CD4-positive, alpha-beta memory T cell (primary cell): ENCODE measurements at regions not wholly inside any gene's neighbourhood (a gene's known extent, or its start where the extent isn't known, plus 50 kb on each side); places are given as distances from the start of the nearest gene placed in this dataset.

Experiments
- CTCF ChIA-PET: fragments of 350-600 bp; sonication (Branson Sonifier 250); formaldehyde crosslinking; loops from one replicate; lab custom pipeline; 2021; ENCODE audit warnings: inconsistent platforms; ENCODE audit not compliant: partially characterized antibody; lab: Charles Lee
- POLR2A ChIA-PET: fragments of 350-600 bp; sonication (Branson Sonifier 250); formaldehyde crosslinking; loops from one replicate; lab custom pipeline; 2021; ENCODE audit not compliant: partially characterized antibody; lab: Charles Lee
- DNase-seq, 5 donors: peaks; one replicate each; pipeline versions ENCODE4 v3.0.0 to v3.0.0-alpha.2; 2020 to 2022; ENCODE audit warnings: mixed read lengths in 1 of 5
- H3K27ac ChIP-seq: one replicate; pipeline ENCODE4 v1.7.0; 2013; ENCODE audit warnings: low read depth, low read length
- H3K27me3 ChIP-seq: 2 replicates; pipeline ENCODE4 v1.7.0; 2013; ENCODE audit warnings: mild to moderate bottlenecking, low read length, moderate library complexity; ENCODE audit not compliant: insufficient read depth
- H3K36me3 ChIP-seq: 2 replicates; pipeline ENCODE4 v1.7.0; 2013; ENCODE audit warnings: mild to moderate bottlenecking, low read length, moderate library complexity; ENCODE audit not compliant: insufficient read depth
- H3K4me1 ChIP-seq: 2 replicates; pipeline ENCODE4 v1.7.0; 2013; ENCODE audit warnings: mild to moderate bottlenecking, low read length, moderate library complexity; ENCODE audit not compliant: insufficient read depth
- H3K4me3 ChIP-seq, 2 donors: one replicate each; pipeline ENCODE4 v1.7.0; 2013; ENCODE audit warnings: low read length in 2 of 2, mild to moderate bottlenecking in 1 of 2
- H3K9me3 ChIP-seq, 2 donors: one replicate each; pipeline ENCODE4 v1.7.0; 2013; ENCODE audit warnings: low read length in 2 of 2, control low read depth in 1 of 2; ENCODE audit not compliant: control insufficient read depth in 1 of 2
- H3K27ac Mint-ChIP-seq, 7 donors: one replicate each; pipeline ENCODE4 v1.8.0; 2020 to 2021; ENCODE audit warnings: mixed read lengths in 7 of 7, mild to moderate bottlenecking in 6 of 7, inconsistent platforms in 3 of 7, moderate library complexity in 3 of 7
- H3K27me3 Mint-ChIP-seq, 2 donors: one replicate each; pipeline ENCODE4 v1.8.0; 2020 to 2021; ENCODE audit warnings: mixed read lengths in 2 of 2
- H3K36me3 Mint-ChIP-seq, 2 donors: one replicate each; pipeline ENCODE4 v1.8.0; 2020 to 2021; ENCODE audit warnings: mixed read lengths in 2 of 2, inconsistent platforms in 1 of 2, mild to moderate bottlenecking in 1 of 2
- H3K4me1 Mint-ChIP-seq, 4 donors: one replicate each; pipeline ENCODE4 v1.8.0; 2020 to 2021; ENCODE audit warnings: mixed read lengths in 4 of 4, mild to moderate bottlenecking in 1 of 4
- H3K4me3 Mint-ChIP-seq, 8 donors: one replicate each; pipeline ENCODE4 v1.8.0; 2020 to 2021; ENCODE audit warnings: mixed read lengths in 8 of 8, mild to moderate bottlenecking in 7 of 8, moderate library complexity in 6 of 8, inconsistent platforms in 3 of 8
- H3K9me3 Mint-ChIP-seq, 8 donors: one replicate each; pipeline ENCODE4 v1.8.0; 2020 to 2021; ENCODE audit warnings: mixed read lengths in 8 of 8, mild to moderate bottlenecking in 5 of 8, inconsistent platforms in 3 of 8, moderate library complexity in 1 of 8
- intact Hi-C: fragments of 100-400 bp; cut with micrococcal nuclease; formaldehyde crosslinking; loops from one replicate; pipeline ENCODE4 v1.15.1; 2023

- Mint-ChIP-seq H3K9me3 (peaks cover 0 to 3% (median 0%) of the 10 kb centered on the region in 8 donors), H3K27me3 (peaks cover 0 to 2% of the 10 kb centered on the region in 2 donors), H3K4me3 (no peak overlapping the region), H3K4me1 (no peaks in the 10 kb centered on the region), H3K36me3 (no peaks in the 10 kb centered on the region), H3K27ac (peak overlapping the region in 1 of 7 donors; percentile 1)
- no peak overlapping the region for H3K4me3 ChIP-seq
- H3K27ac ChIP-seq = no peak overlapping the region
- CTCF ChIA-PET = no interaction called here
- H3K36me3 ChIP-seq = no peaks in the 10 kb centered on the region
- intact Hi-C loops = no loop called here
- no peaks in the 10 kb centered on the region for H3K27me3 ChIP-seq
- H3K9me3 ChIP-seq = no peaks in the 10 kb centered on the region
- no peak for DNase-seq
- no peaks in the 10 kb centered on the region for H3K4me1 ChIP-seq
- POLR2A ChIA-PET = no interaction called here
These were observed 439.5 kb downstream of the EFNB2 start for GRCh38 chr13:106095919-106096318.

GRCh38 chr13:106095406-106095805 is 440.1 kb downstream of the EFNB2 start:
- no peak overlapping the region for H3K27ac ChIP-seq
- DNase-seq = no peak
- intact Hi-C loops = no loop called here
- Mint-ChIP-seq H3K27me3 (peaks cover 0 to 2% of the 10 kb centered on the region in 2 donors), H3K4me1 (no peaks in the 10 kb centered on the region), H3K36me3 (no peaks in the 10 kb centered on the region), H3K27ac (no peak overlapping the region), H3K4me3 (no peak overlapping the region), H3K9me3 (peaks cover 0 to 3% (median 0%) of the 10 kb centered on the region in 8 donors)
- CTCF ChIA-PET = no interaction called here
- H3K36me3 ChIP-seq = no peaks in the 10 kb centered on the region
- H3K4me1 ChIP-seq = no peaks in the 10 kb centered on the region
- no peak overlapping the region for H3K4me3 ChIP-seq
- no peaks in the 10 kb centered on the region for H3K27me3 ChIP-seq
- POLR2A ChIA-PET = no interaction called here
- no peaks in the 10 kb centered on the region for H3K9me3 ChIP-seq

- Mint-ChIP-seq H3K27ac (no peak overlapping the region), H3K4me1 (no peaks in the 10 kb centered on the region), H3K27me3 (peaks cover 0 to 1% of the 10 kb centered on the region in 2 donors), H3K4me3 (no peak overlapping the region), H3K36me3 (no peaks in the 10 kb centered on the region), H3K9me3 (no peaks in the 10 kb centered on the region)
- intact Hi-C loops = no loop called here
- H3K4me3 ChIP-seq = no peak overlapping the region
- H3K36me3 ChIP-seq = no peaks in the 10 kb centered on the region
- H3K9me3 ChIP-seq = no peaks in the 10 kb centered on the region
- no peak overlapping the region for H3K27ac ChIP-seq
- no peak for DNase-seq
- no peaks in the 10 kb centered on the region for H3K27me3 ChIP-seq
- no peaks in the 10 kb centered on the region for H3K4me1 ChIP-seq
- CTCF ChIA-PET = no interaction called here
- POLR2A ChIA-PET = no interaction called here
These were observed 445.5 kb downstream of the EFNB2 start for GRCh38 chr13:106090001-106090400.

- Mint-ChIP-seq H3K36me3 (no peaks in the 10 kb centered on the region), H3K4me3 (no peak overlapping the region), H3K27ac (no peak overlapping the region), H3K9me3 (no peaks in the 10 kb centered on the region), H3K27me3 (peaks cover 0 to 1% of the 10 kb centered on the region in 2 donors), H3K4me1 (no peaks in the 10 kb centered on the region)
- H3K4me1 ChIP-seq = no peaks in the 10 kb centered on the region
- H3K27ac ChIP-seq = no peak overlapping the region
- POLR2A ChIA-PET = no interaction called here
- no peaks in the 10 kb centered on the region for H3K9me3 ChIP-seq
- CTCF ChIA-PET = no interaction called here
- H3K4me3 ChIP-seq = no peak overlapping the region
- H3K36me3 ChIP-seq = no peaks in the 10 kb centered on the region
- H3K27me3 ChIP-seq = no peaks in the 10 kb centered on the region
- no peak for DNase-seq
- intact Hi-C loops = no loop called here
These were observed 446.0 kb downstream of the EFNB2 start for GRCh38 chr13:106089261-106089980.

- Histone ChIP-seq H3K27me3 (no peaks in the 10 kb centered on the region), H3K27ac (no peak overlapping the region), H3K9me3 (no peaks in the 10 kb centered on the region), H3K4me1 (no peaks in the 10 kb centered on the region), H3K4me3 (no peak overlapping the region), H3K36me3 (no peaks in the 10 kb centered on the region)
- H3K36me3 Mint-ChIP-seq = no peaks in the 10 kb centered on the region
- H3K27ac Mint-ChIP-seq = no peak overlapping the region
- H3K9me3 Mint-ChIP-seq = no peaks in the 10 kb centered on the region
- H3K4me1 Mint-ChIP-seq = no peaks in the 10 kb centered on the region
- peaks cover 0 to 1% of the 10 kb centered on the region in 2 donors for H3K27me3 Mint-ChIP-seq
- CTCF ChIA-PET = no interaction called here
- no peak for DNase-seq
- H3K4me3 Mint-ChIP-seq = no peak overlapping the region
- intact Hi-C loops = no loop called here
- POLR2A ChIA-PET = no interaction called here
These were observed 447.4 kb downstream of the EFNB2 start for GRCh38 chr13:106088085-106088484.

GRCh38 chr13:106087201-106087600 is 448.3 kb downstream of the EFNB2 start:
- no peaks in the 10 kb centered on the region for H3K4me1 Mint-ChIP-seq
- intact Hi-C loops = no loop called here
- Histone ChIP-seq H3K9me3 (no peaks in the 10 kb centered on the region), H3K4me1 (no peaks in the 10 kb centered on the region), H3K4me3 (no peak overlapping the region), H3K27ac (no peak overlapping the region), H3K36me3 (no peaks in the 10 kb centered on the region), H3K27me3 (no peaks in the 10 kb centered on the region)
- no peaks in the 10 kb centered on the region for H3K27me3 Mint-ChIP-seq
- H3K27ac Mint-ChIP-seq = no peak overlapping the region
- CTCF ChIA-PET = no interaction called here
- H3K36me3 Mint-ChIP-seq = no peaks in the 10 kb centered on the region
- no peaks in the 10 kb centered on the region for H3K9me3 Mint-ChIP-seq
- DNase-seq = no peak
- no peak overlapping the region for H3K4me3 Mint-ChIP-seq
- POLR2A ChIA-PET = no interaction called here

- ChIA-PET CTCF (no interaction called here), POLR2A (no interaction called here)
- H3K9me3 Mint-ChIP-seq = peaks cover 0 to 5% (median 0%) of the 10 kb centered on the region in 8 donors
- Histone ChIP-seq H3K36me3 (no peaks in the 10 kb centered on the region), H3K27ac (no peak overlapping the region), H3K4me3 (no peak overlapping the region), H3K4me1 (no peaks in the 10 kb centered on the region), H3K9me3 (no peaks in the 10 kb centered on the region), H3K27me3 (no peaks in the 10 kb centered on the region)
- intact Hi-C loops = no loop called here
- H3K27ac Mint-ChIP-seq = no peak overlapping the region
- no peaks in the 10 kb centered on the region for H3K36me3 Mint-ChIP-seq
- no peak for DNase-seq
- no peak overlapping the region for H3K4me3 Mint-ChIP-seq
- no peaks in the 10 kb centered on the region for H3K27me3 Mint-ChIP-seq
- H3K4me1 Mint-ChIP-seq = no peaks in the 10 kb centered on the region
These were observed 451.7 kb downstream of the EFNB2 start for GRCh38 chr13:106083620-106084350.
